ENCODE measurements at regions not wholly inside any gene's neighbourhood (a gene's known extent, or its start where the extent isn't known, plus 50 kb on each side); places are given as distances from the start of the nearest gene placed in this dataset.

DNA sequence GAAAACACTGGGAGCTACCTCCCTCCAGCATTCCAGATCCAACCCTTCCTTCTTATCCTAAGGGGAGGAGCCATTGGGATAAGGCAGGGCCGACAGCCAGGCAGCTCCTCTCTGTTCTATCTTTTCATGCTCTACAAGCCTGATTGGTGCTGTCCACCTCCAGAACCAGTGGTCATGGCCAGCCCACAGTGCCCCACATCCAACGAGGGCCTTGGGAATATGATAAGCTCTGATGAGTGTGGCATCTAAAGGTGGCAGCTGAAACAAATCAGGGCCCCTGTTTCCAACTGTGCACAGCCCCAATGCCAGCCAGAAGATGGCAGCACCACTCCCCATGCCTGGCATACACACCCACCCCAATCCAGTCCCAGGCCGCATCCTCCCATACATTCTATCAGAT is 329.3 kb downstream of the C1D start:
- TF ChIP-seq, protein P1, sequence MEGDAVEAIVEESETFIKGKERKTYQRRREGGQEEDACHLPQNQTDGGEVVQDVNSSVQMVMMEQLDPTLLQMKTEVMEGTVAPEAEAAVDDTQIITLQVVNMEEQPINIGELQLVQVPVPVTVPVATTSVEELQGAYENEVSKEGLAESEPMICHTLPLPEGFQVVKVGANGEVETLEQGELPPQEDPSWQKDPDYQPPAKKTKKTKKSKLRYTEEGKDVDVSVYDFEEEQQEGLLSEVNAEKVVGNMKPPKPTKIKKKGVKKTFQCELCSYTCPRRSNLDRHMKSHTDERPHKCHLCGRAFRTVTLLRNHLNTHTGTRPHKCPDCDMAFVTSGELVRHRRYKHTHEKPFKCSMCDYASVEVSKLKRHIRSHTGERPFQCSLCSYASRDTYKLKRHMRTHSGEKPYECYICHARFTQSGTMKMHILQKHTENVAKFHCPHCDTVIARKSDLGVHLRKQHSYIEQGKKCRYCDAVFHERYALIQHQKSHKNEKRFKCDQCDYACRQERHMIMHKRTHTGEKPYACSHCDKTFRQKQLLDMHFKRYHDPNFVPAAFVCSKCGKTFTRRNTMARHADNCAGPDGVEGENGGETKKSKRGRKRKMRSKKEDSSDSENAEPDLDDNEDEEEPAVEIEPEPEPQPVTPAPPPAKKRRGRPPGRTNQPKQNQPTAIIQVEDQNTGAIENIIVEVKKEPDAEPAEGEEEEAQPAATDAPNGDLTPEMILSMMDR (IDR thresholded peaks at IDR 0.05; ENCODE audit: poor library complexity, severe bottlenecking): no peak
- TF ChIP-seq EZH2 (IDR thresholded peaks at IDR 0.05; ENCODE audit: borderline replicate concordance, insufficient read depth, low read length, poor library complexity, severe bottlenecking): no peak
- TF ChIP-seq, protein P2, sequence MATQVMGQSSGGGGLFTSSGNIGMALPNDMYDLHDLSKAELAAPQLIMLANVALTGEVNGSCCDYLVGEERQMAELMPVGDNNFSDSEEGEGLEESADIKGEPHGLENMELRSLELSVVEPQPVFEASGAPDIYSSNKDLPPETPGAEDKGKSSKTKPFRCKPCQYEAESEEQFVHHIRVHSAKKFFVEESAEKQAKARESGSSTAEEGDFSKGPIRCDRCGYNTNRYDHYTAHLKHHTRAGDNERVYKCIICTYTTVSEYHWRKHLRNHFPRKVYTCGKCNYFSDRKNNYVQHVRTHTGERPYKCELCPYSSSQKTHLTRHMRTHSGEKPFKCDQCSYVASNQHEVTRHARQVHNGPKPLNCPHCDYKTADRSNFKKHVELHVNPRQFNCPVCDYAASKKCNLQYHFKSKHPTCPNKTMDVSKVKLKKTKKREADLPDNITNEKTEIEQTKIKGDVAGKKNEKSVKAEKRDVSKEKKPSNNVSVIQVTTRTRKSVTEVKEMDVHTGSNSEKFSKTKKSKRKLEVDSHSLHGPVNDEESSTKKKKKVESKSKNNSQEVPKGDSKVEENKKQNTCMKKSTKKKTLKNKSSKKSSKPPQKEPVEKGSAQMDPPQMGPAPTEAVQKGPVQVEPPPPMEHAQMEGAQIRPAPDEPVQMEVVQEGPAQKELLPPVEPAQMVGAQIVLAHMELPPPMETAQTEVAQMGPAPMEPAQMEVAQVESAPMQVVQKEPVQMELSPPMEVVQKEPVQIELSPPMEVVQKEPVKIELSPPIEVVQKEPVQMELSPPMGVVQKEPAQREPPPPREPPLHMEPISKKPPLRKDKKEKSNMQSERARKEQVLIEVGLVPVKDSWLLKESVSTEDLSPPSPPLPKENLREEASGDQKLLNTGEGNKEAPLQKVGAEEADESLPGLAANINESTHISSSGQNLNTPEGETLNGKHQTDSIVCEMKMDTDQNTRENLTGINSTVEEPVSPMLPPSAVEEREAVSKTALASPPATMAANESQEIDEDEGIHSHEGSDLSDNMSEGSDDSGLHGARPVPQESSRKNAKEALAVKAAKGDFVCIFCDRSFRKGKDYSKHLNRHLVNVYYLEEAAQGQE (IDR thresholded peaks at IDR 0.05; ENCODE audit: borderline replicate concordance): no peak

Measured in neural cell (in vitro differentiated cells).